Activated T-cell treated with anti-CD3 and anti-CD28 coated beads for 4 hours (primary cell): ENCODE measurements at regions not wholly inside any gene's neighbourhood (a gene's known extent, or its start where the extent isn't known, plus 50 kb on each side); places are given as distances from the start of the nearest gene placed in this dataset.

ENCODE experiments used
- DNase-seq: peaks from one replicate; pipeline ENCODE4 v3.0.0-alpha.2; 2020

- no peak for DNase-seq
Measured at GRCh38 chr10:104505521-104506042, 135.5 kb upstream of the SORCS3 start.

DNA sequence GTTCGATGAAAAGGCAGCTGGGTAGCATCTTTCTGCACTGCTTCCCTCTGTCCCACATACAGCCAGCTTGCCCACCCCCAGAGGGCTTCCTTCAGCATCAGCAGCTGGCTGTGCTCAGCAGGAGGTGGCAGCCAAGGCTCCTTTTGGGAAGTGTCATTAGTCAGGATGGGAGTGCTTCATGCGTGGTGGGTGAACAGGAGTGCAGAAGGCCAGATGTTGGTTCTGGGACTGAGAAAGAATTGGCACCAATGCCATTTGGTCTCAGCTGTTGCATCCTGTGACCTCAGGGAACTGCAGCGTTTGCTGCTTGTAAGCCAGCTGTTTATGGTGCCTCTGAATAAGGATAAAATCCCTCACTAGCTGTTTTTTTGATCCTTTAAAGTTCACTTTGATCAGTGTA is 131.1 kb upstream of the SORCS3 start:
- DNase-seq = no peak

DNA sequence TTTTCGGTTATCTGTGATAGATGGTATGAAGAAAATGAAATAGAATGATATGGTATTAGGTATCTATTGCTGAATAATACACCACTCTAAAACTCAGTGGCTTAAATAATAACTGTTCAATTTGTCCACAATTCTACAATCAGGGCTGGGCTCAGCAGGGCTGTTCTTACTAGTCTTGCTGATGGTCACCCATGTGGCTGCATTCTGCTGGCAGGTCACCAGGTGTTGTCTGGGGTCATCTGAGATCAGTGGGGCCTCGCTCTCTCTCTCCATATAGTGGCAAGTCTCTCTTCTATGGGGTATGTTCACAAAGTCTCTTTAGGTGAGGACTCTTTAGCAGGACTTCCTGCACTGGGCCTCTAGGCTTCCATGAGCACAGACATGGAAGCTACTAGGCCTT is 130.4 kb upstream of the SORCS3 start:
- no peak for DNase-seq

DNA sequence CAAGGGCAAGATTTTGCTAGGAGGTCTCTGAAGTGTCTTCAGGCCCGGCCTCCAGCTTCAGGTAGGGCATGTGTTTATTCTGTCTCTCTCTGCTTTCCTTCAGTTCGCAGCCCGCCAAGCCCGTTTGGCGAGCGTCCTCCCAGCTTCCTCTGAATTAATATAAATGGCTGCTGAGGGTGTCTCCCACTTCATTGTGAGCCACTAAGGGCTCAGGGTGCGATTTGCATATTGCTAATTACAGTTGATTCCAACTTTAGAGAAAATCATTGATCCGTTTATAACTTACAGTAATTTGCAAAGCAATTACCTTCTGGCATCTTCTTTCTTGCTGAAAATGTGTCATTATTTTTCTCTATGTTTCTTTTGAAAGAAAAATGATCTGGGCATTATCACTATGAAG is 128.3 kb upstream of the SORCS3 start:
- DNase-seq = no peak

GRCh38 chr10:104515678-104516199 is 125.4 kb upstream of the SORCS3 start:
- no peak for DNase-seq

DNA sequence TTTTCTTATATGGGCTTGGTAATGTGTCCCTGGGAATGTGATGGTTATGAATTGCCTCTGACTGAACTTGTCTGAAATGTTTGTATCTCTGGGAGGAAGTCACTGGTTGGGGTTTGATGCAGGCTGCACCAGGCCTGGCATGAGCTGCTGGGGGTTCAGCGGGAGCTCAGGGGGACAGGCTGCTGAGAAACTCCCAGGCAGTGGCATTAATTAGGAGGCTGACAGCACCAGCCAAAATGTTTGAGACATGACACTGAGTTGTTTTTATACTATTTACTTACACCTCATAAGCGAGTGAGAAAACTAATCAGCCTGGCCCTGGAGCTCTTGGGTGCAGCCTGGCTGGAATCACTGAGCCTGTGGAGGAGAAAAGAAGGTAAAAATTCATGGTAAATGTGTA is 124.1 kb upstream of the SORCS3 start:
- no peak for DNase-seq

GRCh38 chr10:104517946-104518345 is 123.1 kb upstream of the SORCS3 start:
- no peak for DNase-seq

DNA sequence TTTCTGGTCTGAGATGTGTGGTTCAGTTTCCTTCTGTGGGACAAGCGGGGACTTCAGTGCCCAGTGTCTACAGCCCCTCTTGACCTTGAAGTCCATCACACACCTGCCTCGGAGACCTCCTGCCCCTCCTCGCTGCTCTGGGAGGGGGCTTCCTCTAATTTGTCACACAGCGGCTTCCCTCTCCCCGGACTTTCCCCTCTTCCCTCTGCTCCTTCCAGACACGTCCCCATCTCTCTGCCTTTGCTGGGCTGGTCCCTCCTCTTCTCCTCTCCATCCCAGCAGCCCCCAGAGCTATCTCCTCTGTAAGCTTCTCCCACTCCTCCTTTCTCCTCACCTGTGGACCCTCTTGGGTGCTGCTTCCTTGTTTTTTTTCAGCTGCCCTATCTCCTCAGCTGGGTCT is 122.2 kb upstream of the SORCS3 start:
- no peak for DNase-seq

GRCh38 chr10:104520653-104521052 is 120.4 kb upstream of the SORCS3 start:
- no peak for DNase-seq

GRCh38 chr10:104521901-104522694 is 119.0 kb upstream of the SORCS3 start:
- no peak for DNase-seq

DNA sequence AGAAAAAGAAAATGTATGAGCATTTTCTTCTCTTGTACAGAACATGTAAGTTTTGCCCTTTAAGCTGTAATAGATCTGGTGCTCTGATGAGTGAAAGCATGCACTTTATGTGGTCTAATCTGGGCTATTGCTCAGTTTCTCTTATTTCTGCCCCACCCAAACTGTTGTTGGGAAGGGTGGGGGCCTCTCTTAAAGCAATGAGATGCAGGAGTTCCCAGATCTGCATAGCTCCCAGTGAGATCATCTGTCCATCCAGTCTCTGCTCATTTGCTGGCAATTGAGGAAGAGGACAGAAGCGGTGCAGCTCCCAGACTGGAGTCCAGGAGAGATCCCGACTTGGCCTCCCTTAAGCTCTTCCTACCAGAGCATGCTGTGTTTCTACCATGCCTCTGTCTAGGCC is 114.9 kb upstream of the SORCS3 start:
- no peak for DNase-seq

DNA sequence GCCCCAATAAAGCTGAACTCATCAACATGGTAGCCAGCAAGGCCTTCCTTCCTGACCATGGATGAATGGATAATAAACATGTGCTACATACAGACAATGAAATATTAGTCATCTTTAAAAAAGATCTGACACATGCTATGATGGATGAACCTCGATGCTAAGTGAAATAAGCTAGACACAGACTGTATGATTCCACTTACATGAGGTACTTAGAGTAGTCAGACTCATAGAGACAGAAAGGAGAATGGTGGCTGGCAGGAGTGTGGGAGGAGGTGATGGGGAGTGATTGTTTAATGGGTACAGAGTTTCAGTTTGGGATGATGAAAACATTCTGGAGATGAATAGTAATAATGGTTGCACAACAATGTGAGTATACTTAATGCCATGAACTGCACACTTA is 114.1 kb upstream of the SORCS3 start:
- no peak for DNase-seq

DNA sequence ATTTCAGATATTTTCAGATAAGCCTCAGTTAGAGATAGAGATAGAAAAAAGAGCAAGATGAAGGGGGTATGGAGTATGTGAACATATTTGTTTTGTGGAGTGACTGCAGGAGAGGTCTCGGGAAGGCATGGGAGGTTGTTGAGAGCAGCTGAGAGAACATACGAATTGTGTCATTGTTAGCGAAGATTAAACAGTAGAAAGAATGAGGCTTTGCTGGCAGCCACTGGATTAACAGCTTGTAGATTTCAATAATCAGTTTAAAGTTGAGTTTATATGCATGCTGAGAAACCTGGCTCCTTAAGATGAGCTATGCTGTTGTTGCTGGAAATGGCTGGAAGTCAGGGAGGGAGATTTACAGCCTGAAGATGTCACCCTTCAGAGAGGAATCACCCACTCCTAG is 100.9 kb upstream of the SORCS3 start:
- DNase-seq = no peak

DNA sequence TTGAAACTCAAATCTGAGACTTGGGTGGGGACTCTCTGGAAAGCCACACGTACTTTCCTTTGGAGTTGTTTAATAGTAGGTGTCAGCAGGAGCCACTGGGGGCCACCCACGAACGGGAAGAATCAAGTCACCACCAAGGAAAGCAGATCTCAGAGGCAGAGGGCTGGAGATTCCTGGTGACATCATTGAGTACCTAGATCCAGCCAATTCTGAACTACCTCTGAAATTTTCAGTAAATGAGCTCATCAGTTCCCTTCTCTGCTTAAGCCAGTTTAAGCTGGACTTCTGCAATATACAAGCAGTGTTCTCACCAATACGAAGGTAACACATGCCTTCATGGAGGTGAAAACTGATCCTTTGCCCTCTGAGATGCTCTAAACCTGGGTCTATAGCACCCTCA is 99.3 kb upstream of the SORCS3 start:
- no peak for DNase-seq

GRCh38 chr10:104546336-104546735 is 94.8 kb upstream of the SORCS3 start:
- no peak for DNase-seq

- DNase-seq = no peak
Measured at GRCh38 chr10:104546756-104547155, 94.3 kb upstream of the SORCS3 start.

DNA sequence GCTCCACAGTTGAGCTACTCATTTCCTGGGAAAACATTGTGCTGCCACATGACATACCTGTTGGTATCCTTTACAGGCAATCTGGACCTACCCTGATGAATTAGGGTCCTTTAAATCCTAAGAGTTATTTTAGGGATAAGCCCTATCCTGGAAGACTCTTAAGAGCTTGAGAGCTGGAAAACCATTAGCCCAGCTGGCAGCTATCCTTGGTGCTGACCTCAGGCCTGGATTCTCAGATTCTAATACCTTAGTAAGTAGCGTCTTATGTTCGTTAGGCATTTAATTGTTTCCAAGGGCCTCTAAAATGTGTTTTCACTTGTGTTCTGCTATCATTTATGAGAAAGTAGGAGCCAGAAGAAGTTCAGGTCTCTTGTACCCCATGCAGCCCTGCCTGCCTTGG is 93.0 kb upstream of the SORCS3 start:
- DNase-seq = no peak

- DNase-seq = no peak
Measured at GRCh38 chr10:104556831-104557230, 84.3 kb upstream of the SORCS3 start.

GRCh38 chr10:104557966-104558365 is 83.1 kb upstream of the SORCS3 start:
- DNase-seq = no peak

- no peak for DNase-seq
Measured at GRCh38 chr10:104559935-104560334, 81.2 kb upstream of the SORCS3 start.

GRCh38 chr10:104563051-104563450 is 78.0 kb upstream of the SORCS3 start:
- DNase-seq = no peak

- no peak for DNase-seq
Measured at GRCh38 chr10:104563548-104563947, 77.5 kb upstream of the SORCS3 start.

GRCh38 chr10:104574427-104574826 is 66.7 kb upstream of the SORCS3 start:
- DNase-seq = no peak

DNA sequence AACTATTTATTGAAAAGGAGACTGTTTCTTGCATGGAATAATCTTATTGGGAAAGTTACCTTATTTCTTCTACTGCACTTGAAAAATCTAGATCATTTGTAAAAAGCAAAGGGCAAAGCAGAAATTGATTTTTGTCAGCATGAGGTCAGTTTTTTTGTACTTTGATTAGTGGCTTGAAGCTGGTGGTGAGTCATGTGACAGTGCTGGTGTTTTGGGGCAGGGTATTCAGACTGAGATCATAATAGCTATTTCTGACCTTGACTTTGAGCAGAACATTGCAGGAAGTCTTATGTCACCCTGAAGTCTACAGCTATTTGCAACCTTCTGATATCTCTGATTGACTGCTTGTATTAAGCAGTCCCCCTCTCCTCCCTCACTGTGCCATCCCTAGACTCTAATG is 66.3 kb upstream of the SORCS3 start:
- DNase-seq = no peak

- no peak for DNase-seq
Measured at GRCh38 chr10:104576611-104577010, 64.5 kb upstream of the SORCS3 start.
